Type B pancreatic cell (in vitro differentiated cells): ENCODE measurements at regions not wholly inside any gene's neighbourhood (a gene's known extent, or its start where the extent isn't known, plus 50 kb on each side); places are given as distances from the start of the nearest gene placed in this dataset.

Source experiments
- DNase-seq: peaks from one replicate; pipeline ENCODE4 v3.0.0; 2021; ENCODE audit warnings: mixed read lengths; ENCODE audit not compliant: unreplicated experiment; ENCODE audit errors: extremely low spot score
- H3K27ac Mint-ChIP-seq: 2 replicates; pipeline ENCODE4 v1.8.0; 2021; ENCODE audit warnings: mild to moderate bottlenecking, mixed read lengths
- H3K27me3 Mint-ChIP-seq: 2 replicates; pipeline ENCODE4 v1.8.0; 2021; ENCODE audit warnings: mixed read lengths
- H3K36me3 Mint-ChIP-seq: 2 replicates; pipeline ENCODE4 v1.8.0; 2021; ENCODE audit warnings: mixed read lengths
- H3K4me1 Mint-ChIP-seq: one replicate; pipeline ENCODE4 v1.8.0; 2021; ENCODE audit warnings: mixed read lengths; ENCODE audit not compliant: unreplicated experiment
- H3K4me3 Mint-ChIP-seq: 2 replicates; pipeline ENCODE4 v1.8.0; 2021; ENCODE audit warnings: mild to moderate bottlenecking, mixed read lengths
- H3K9me3 Mint-ChIP-seq: 2 replicates; pipeline ENCODE4 v1.8.0; 2021; ENCODE audit warnings: mixed read lengths
- TF ChIP-seq, protein P1 (sequence below): fragments of 200-600 bp; sonication (generic); conservative IDR thresholded peaks from 2 replicates; pipeline ENCODE4 v1.5.0; 2021; ENCODE audit warnings: antibody characterized with exemption, mild to moderate bottlenecking

DNA sequence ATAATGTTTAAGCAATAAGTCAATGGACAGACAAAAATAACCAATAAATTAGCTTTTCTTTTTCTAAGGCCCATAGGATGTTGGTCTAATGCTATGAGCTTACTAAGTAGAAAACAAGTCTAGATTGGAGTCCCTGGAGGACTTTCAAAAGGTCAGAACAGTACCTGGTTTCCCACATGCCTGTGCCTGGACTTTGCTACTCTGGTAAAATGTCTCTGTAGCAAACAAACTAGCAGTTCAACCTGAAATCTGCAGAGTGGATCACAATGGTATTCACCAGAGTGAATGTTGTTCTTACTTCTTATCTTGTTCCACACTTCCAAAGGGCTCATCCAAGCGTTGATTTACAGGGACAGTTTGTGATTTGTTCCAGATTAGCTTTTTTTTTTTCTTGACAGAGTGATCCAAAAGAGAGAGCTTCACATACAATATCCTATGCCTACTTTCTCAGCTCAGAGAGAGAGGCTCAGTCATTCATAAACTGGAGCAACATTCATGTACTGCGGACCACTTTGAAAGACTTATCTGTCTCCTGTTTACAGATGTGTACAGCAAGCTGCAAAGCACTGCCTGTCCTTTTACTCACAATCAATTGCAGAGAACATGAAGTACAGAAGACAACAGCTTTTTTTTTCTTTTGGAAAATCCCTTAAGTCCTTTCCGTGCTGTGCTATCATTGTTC is 466.1 kb downstream of the SPATA31D1 start:
- no peak overlapping the region for H3K27ac Mint-ChIP-seq
- no peak for DNase-seq
- TF ChIP-seq, protein P1, sequence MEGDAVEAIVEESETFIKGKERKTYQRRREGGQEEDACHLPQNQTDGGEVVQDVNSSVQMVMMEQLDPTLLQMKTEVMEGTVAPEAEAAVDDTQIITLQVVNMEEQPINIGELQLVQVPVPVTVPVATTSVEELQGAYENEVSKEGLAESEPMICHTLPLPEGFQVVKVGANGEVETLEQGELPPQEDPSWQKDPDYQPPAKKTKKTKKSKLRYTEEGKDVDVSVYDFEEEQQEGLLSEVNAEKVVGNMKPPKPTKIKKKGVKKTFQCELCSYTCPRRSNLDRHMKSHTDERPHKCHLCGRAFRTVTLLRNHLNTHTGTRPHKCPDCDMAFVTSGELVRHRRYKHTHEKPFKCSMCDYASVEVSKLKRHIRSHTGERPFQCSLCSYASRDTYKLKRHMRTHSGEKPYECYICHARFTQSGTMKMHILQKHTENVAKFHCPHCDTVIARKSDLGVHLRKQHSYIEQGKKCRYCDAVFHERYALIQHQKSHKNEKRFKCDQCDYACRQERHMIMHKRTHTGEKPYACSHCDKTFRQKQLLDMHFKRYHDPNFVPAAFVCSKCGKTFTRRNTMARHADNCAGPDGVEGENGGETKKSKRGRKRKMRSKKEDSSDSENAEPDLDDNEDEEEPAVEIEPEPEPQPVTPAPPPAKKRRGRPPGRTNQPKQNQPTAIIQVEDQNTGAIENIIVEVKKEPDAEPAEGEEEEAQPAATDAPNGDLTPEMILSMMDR: no peak
- no peak overlapping the region for H3K4me3 Mint-ChIP-seq
- H3K9me3 Mint-ChIP-seq: peaks cover 5% of the 10 kb centered on the region
- H3K4me1 Mint-ChIP-seq: peaks cover 15% of the 10 kb centered on the region
- H3K27me3 Mint-ChIP-seq: no peaks in the 10 kb centered on the region
- H3K36me3 Mint-ChIP-seq: no peaks in the 10 kb centered on the region

DNA sequence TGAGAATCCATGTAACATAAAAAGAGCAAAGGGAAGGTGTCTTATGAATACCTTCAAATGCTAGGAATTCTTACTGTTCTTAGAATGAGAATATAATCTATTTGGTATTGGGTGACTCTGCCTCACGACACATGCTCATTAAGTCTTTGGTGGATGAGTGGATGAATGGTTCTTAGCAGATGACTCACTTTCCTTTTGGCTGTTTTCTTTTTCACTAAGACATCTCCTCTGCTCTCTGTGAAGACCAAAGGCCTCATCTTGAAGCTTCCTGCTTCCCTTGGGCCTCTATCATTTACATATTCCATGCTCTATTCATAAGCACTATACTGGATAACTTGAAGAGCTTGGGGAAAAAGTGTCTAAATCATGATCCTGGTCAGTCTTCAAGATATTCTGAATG is 468.1 kb downstream of the SPATA31D1 start:
- Mint-ChIP-seq H3K36me3 (no peaks in the 10 kb centered on the region), H3K9me3 (peaks cover 5% of the 10 kb centered on the region), H3K4me1 (peaks cover 15% of the 10 kb centered on the region), H3K4me3 (no peak overlapping the region), H3K27me3 (no peaks in the 10 kb centered on the region), H3K27ac (no peak overlapping the region)
- DNase-seq: no peak
- TF ChIP-seq, protein P1: no peak

DNA sequence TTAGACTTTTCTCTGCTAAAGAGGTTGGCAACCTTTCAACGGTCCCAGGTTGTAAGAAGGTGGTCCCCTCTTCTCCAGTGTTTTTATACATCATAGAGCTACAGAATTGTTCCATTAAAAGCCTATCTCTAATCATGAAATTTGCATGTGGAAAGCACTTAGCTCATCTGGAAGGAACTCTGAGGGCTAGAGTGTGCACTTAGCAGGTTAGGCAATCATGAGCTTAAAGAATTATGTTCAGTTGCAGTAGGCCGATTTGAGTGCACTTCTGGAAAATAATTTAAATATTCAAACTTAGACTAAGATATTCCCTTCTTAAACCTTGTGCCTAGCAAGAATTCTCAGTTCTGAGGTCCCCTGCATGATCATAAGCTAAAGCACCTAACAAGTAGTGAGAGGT is 468.7 kb downstream of the SPATA31D1 start:
- Mint-ChIP-seq H3K4me3 (no peak overlapping the region), H3K9me3 (peaks cover 3% of the 10 kb centered on the region)
- DNase-seq: no peak

DNA sequence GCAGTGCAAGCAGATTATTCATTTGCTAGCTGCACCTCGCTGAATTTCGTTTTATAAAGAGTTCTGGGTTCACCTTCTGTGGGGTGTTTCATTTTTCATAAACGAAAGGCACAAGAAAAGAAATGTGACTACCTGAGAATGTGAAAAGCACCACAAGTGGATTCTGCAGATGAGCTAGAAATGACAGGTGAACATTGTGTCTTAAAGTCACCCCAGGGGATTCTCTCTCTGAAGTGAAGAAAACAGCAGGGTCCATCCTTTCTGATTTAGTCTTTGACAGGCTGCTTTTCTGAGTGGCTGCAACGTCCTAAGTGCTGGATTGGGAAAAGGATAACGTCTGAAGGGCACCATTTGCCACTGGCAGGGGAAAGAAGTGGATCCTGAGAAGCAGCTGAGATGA is 469.3 kb downstream of the SPATA31D1 start:
- Mint-ChIP-seq H3K4me3 (no peak overlapping the region), H3K4me1 (peaks cover 15% of the 10 kb centered on the region), H3K9me3 (no peaks in the 10 kb centered on the region), H3K27ac (no peak overlapping the region), H3K36me3 (no peaks in the 10 kb centered on the region), H3K27me3 (no peaks in the 10 kb centered on the region)
- TF ChIP-seq, protein P1: no peak
- DNase-seq: no peak

More for the DNA sequence above, 468.7 kb downstream of the SPATA31D1 start:
- H3K36me3 Mint-ChIP-seq: no peaks in the 10 kb centered on the region
- H3K27ac Mint-ChIP-seq: no peak overlapping the region
- TF ChIP-seq, protein P1: no peak
- peaks cover 15% of the 10 kb centered on the region for H3K4me1 Mint-ChIP-seq
- H3K27me3 Mint-ChIP-seq: no peaks in the 10 kb centered on the region

DNA sequence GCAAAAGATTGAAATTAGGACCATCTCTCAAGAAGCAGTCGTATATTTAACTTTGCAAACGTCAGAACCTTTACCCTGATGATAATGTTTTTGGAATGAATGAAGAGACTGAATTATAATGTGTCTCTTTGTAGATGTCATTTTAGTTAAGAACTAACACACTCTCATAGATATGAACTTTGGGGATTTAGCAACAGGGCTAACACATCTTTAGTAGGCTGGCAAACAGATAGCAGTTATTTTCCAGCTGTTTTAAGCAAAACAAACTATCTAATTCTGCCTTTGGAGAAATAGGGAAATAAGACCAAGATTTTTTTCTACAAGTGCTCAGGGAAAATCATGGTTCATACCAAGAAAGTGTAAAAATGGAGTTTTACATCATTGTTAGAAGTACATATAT is 469.7 kb downstream of the SPATA31D1 start:
- Mint-ChIP-seq H3K9me3 (no peaks in the 10 kb centered on the region), H3K27me3 (no peaks in the 10 kb centered on the region), H3K27ac (no peak overlapping the region), H3K36me3 (no peaks in the 10 kb centered on the region), H3K4me1 (peaks cover 15% of the 10 kb centered on the region), H3K4me3 (no peak overlapping the region)
- DNase-seq: no peak
- TF ChIP-seq, protein P1: no peak
